T47D (cell line): ENCODE measurements at regions not wholly inside any gene's neighbourhood (a gene's known extent, or its start where the extent isn't known, plus 50 kb on each side); places are given as distances from the start of the nearest gene placed in this dataset.

Source experiments
- DNase-seq, 2 experiments: peaks; one replicate each; pipeline versions ENCODE4 v3.0.0 to v3.0.0-alpha.2; 2011 to 2012; ENCODE audit warnings: low read depth in 1 of 2, low spot score in 1 of 2
- JUND ChIP-seq: IDR thresholded peaks from 2 replicates; pipeline ENCODE4 v1.6.1; 2012; ENCODE audit warnings: low read depth
- in situ Hi-C: cut with HindIII; loops from 2 replicates; pipeline ENCODE4 v1.10.0; 2016; ENCODE audit warnings: low sequenced_read_pairs, low pct_unique_long_range_greater_than_20kb

- TF ChIP-seq JUND: no peak
- in situ Hi-C loops: no loop called here
- DNase-seq: peak; percentile 26 to 54
Measured at GRCh38 chr15:77709135-77709886, 76.6 kb upstream of the LINGO1 start.

DNA sequence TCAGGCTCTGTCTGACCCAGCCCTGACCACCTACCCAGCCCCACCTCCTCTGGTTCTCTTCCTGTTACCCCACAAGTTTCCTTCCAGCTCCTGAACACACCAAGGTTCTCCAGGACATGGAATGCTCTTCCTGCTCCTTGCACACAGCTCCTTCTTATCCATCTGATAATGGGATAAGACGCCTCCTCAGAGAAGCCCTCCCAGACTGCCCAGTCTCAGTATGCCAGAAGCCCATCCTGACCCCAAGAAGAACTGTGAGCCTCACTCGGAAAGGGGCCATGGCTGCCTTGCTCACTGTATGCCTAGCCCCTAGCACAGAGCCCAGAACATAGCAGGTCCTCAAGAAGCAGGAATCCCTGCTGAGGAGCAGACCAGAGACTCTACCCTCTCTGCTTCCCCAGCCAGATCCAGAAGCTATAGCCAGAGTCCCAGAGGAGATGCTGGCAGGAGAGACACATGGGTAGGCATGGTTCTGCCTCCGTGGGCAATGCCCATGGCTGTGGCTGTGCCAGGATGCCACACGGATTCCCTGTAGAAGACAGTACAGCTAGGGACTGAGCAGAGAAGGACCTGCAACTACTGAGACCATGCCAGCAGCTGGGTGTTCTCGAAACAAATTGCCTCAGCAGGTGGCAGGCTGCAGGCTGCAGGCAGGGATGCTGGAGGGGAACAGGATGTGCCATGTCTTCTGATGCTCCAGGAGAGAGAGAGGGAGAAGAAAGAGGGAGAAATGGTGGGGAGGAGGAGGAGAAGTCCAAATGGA is 74.0 kb upstream of the LINGO1 start:
- in situ Hi-C loops: no loop called here
- TF ChIP-seq JUND: no peak
- DNase-seq: no peak

DNA sequence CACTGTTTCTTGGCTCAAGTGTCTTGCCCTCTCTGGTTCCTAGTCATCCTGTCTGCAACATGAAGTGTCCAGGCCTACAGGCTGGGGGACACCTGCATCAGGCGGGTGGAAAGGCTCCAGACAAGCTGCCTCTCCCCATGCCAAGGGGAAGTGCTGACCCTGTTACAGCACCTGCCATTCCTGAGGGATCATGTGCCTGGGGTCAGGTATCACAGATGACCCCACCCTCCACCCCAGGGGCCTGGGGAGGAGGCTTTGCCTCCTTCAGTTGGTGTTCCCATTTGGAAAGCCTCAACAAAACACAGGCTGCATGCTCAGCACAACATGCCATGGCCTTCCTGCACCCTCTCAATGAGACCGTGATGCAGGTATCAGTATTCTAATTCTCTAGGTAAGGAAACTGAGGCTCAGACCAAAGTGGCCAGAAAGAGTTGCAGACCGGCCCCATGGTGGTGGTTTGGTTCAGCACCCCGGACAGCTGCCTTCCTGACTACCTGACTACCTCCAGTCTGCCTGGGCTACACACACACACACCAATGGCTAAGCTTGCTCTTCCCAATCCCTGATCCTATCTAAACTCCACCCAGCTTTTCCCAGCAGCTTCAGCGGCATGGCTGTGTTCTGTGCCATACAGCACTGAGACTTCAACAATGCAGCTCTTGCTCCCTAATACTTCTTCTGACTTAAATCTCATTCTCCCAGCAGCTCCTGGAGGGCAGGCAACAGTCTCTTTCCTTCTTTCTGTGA is 69.7 kb upstream of the LINGO1 start:
- in situ Hi-C loops: no loop called here
- DNase-seq: peak; percentile 89 to 93
- no peak for TF ChIP-seq JUND

- in situ Hi-C loops: no loop called here
- TF ChIP-seq JUND: no peak
- DNase-seq: no peak
Measured at GRCh38 chr15:77698481-77698880, 65.8 kb upstream of the LINGO1 start.

- TF ChIP-seq JUND: no peak
- DNase-seq: no peak
- in situ Hi-C loops: no loop called here
Measured at GRCh38 chr15:77697893-77698292, 65.2 kb upstream of the LINGO1 start.

- TF ChIP-seq JUND: no peak
- DNase-seq: no peak
- in situ Hi-C loops: no loop called here
Measured at GRCh38 chr15:77696871-77697270, 64.2 kb upstream of the LINGO1 start.

- TF ChIP-seq JUND: no peak
- no peak for DNase-seq
- in situ Hi-C loops: no loop called here
Measured at GRCh38 chr15:77695961-77696582, 63.4 kb upstream of the LINGO1 start.

DNA sequence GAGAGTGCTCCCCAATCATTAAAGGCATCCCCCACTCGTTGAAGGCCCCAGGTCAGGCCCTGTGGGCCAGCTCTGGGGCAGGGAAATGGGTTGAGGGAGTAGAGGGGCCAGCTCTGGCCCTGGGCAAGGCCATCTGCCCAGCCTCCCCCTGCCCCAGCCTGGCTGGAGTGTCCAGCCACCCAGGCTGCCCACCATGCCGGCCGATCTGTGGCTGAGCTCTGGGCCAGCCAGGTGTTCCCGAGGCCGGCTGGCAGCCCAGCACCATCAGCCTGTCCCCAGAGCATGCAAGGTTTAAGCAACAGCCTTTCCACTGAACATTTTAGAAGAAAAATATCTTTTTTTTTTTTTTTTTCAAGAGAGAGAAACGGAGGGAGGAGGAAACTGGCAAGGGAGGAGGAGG is 62.8 kb upstream of the LINGO1 start:
- no peak for TF ChIP-seq JUND
- DNase-seq: no peak
- in situ Hi-C loops: no loop called here

GRCh38 chr15:77693576-77693975 is 60.9 kb upstream of the LINGO1 start:
- in situ Hi-C loops: no loop called here
- no peak for TF ChIP-seq JUND
- DNase-seq: no peak

DNA sequence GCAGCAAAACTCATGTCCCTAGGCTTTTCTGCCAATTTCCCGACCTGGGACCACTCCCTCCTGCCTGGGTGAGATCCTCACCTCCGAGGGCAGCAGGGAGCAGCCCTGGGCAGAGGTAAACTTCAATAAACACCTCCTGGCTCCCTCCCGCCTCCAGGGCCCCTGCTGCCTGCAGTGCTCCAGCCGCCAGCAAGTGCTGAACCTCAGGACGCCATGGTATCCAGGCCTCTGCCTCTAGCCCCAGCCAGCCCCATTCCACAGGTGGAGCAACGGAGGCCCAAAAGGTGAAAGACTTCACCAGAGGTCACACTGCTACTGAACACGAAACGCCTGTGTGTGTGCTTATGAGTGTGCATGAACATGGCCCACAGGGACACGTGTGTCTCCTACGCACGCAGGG is 59.9 kb upstream of the LINGO1 start:
- TF ChIP-seq JUND: no peak
- in situ Hi-C loops: no loop called here
- no peak for DNase-seq

GRCh38 chr15:77691607-77692006 is 58.9 kb upstream of the LINGO1 start:
- in situ Hi-C loops: no loop called here
- DNase-seq: no peak
- no peak for TF ChIP-seq JUND

DNA sequence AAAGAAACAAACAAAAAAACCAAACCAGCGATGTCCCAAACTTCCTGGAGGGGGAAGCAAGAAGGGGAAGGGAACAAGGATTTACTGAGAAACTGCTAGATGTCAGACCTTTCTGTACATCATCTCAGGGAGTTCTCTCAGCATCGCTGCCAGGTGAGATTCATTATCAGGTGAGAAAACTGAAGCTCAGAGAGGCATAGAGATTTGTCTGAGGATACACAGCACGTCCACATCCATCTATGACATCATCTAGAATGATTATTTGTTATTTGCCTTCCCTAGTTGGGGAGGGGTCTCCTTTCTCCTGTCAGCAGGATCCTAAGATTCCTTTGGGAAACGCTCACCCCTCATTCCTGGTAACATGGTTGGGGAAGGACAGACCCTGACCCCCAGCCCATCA is 57.1 kb upstream of the LINGO1 start:
- no peak for TF ChIP-seq JUND
- DNase-seq: no peak
- in situ Hi-C loops: no loop called here
